ENCODE measurements at regions not wholly inside any gene's neighbourhood (a gene's known extent, or its start where the extent isn't known, plus 50 kb on each side); places are given as distances from the start of the nearest gene placed in this dataset.

DNA sequence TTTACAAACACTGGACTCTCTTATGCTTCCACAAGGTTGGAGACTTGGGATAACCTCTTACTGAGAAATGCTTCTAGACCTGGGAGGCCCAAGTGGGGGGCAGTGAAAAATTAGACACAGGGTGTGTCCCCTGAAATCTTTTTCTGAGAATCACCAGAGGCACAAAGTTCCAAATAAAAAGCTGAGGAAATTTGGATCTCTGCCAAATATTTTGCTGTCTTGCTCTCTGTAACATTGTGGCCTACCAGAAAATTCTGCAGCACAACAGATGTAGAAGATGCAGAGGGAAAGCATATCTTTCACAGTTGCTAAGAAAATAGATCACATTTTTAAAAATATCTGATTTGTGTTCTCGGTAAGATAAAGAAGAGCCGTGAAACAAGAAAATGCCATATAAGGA, 849.4 kb downstream of the CCSER2 start:
- H3K36me3 ChIP-seq, result no peaks in the 10 kb centered on the region
- no peak overlapping the region for H3K27ac ChIP-seq
- DNase-seq, result no peak
- no peaks in the 10 kb centered on the region for H3K9me3 ChIP-seq
- H3K4me3 ChIP-seq, result no peak overlapping the region
- intact Hi-C loops (cut with DNase I), result no loop called here
- TF ChIP-seq POLR2AphosphoS5 (IDR thresholded peaks at IDR 0.05) (no peak), POLR2A (IDR thresholded peaks at IDR 0.05) (no peak), EP300 (IDR thresholded peaks at IDR 0.05) (no peak)
- TF ChIP-seq, protein P1, sequence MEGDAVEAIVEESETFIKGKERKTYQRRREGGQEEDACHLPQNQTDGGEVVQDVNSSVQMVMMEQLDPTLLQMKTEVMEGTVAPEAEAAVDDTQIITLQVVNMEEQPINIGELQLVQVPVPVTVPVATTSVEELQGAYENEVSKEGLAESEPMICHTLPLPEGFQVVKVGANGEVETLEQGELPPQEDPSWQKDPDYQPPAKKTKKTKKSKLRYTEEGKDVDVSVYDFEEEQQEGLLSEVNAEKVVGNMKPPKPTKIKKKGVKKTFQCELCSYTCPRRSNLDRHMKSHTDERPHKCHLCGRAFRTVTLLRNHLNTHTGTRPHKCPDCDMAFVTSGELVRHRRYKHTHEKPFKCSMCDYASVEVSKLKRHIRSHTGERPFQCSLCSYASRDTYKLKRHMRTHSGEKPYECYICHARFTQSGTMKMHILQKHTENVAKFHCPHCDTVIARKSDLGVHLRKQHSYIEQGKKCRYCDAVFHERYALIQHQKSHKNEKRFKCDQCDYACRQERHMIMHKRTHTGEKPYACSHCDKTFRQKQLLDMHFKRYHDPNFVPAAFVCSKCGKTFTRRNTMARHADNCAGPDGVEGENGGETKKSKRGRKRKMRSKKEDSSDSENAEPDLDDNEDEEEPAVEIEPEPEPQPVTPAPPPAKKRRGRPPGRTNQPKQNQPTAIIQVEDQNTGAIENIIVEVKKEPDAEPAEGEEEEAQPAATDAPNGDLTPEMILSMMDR (IDR thresholded peaks at IDR 0.05), result no peak
- no peaks in the 10 kb centered on the region for H3K27me3 ChIP-seq
- H3K4me1 ChIP-seq, result no peaks in the 10 kb centered on the region
- 93 to 98% methylated on average over 2 of the region's 2 CpGs for WGBS, 2 donors

DNA sequence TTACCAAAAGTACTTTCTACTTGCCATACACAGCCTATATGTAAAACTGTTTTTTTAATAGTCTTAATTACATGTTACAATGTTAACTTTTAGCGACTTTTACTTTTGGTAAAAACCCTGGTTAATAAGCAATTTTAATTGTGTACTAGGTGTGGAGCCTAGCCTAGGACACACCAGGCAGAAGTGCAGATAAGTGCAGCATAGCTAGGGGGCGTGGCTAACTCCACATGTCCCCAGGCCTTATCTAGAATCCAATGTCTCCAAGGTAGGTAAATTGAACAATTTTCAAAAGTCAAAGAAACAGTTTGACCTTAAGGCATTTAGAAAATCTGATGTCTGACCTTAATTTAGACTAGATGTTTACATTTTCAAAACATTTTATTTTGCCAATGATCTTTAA, 858.7 kb downstream of the CCSER2 start:
- Histone ChIP-seq H3K27ac (no peak overlapping the region), H3K4me3 (no peak overlapping the region), H3K4me1 (no peaks in the 10 kb centered on the region), H3K9me3 (no peaks in the 10 kb centered on the region), H3K27me3 (no peaks in the 10 kb centered on the region), H3K36me3 (no peaks in the 10 kb centered on the region)
- TF ChIP-seq, protein P1 (IDR thresholded peaks at IDR 0.05), result no peak
- TF ChIP-seq EP300 (IDR thresholded peaks at IDR 0.05), result no peak
- TF ChIP-seq POLR2AphosphoS5 (IDR thresholded peaks at IDR 0.05), result no peak
- no peak for TF ChIP-seq POLR2A (IDR thresholded peaks at IDR 0.05)
- WGBS, 2 donors, result 16 to 63% methylated on average over 2 of the region's 2 CpGs
- intact Hi-C loops (cut with DNase I), result no loop called here
- no peak for DNase-seq

DNA sequence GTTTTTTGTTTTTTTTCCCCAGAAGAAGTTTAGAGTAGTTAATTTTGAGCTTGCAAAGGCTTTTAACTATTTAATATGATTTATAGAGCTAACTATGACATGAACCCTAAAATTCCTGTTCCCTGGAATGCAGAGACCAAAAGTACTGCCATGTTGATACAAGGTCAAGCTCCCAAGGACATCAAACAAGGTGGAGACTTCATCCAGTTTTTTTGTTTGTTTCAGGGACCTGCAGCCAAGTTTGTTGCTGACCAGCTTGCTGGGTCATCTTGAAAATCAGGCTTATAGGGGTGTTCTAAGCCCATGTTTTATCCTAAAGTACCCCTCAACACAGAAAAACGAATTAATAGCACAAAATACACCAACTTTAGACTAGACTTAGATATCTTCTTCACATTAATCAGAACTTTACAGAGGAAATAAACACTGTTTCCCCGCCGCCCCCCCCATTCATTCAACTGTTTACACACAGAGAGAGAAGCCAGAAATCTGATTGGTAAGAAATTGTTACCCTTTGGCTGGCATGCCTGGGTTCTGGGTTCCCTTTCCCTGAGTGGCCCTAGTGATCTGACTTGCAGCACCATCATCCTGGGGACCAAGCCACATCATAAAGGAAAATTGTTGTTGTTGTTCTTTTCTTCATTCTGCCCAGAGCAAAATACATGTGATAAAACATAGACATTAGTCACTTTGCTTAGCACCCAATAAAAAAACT, 860.5 kb downstream of the CCSER2 start:
- Histone ChIP-seq H3K27me3 (no peaks in the 10 kb centered on the region), H3K9me3 (no peaks in the 10 kb centered on the region), H3K4me3 (no peak overlapping the region), H3K4me1 (no peaks in the 10 kb centered on the region), H3K36me3 (no peaks in the 10 kb centered on the region), H3K27ac (no peak overlapping the region)
- DNase-seq, result no peak
- TF ChIP-seq EP300 (IDR thresholded peaks at IDR 0.05) (no peak), POLR2AphosphoS5 (IDR thresholded peaks at IDR 0.05) (no peak), POLR2A (IDR thresholded peaks at IDR 0.05) (no peak)
- TF ChIP-seq, protein P1 (IDR thresholded peaks at IDR 0.05), result no peak
- intact Hi-C loops (cut with DNase I), result no loop called here
- WGBS, 2 donors, result 42 to 71% methylated on average over 3 of the region's 3 CpGs

DNA sequence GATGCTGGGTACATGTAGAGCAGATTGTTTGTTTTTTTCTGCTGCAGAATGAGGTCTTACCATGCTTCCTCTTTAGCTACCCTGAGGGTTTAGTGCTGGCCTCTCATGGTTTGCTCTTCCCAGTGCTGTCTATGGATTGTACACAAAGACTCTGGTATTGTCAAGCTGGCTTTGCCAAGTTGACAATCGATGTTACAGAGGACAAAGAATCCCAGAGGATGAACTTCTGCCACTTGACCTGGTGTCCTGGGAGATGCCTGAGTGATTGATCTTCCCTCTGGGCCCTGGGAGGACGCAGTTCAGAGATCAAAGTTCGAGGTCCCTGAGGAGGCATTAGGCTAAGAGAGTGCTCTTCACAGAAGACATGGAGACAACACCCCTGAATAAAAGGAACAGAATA, 865.4 kb downstream of the CCSER2 start:
- DNase-seq, result no peak
- Histone ChIP-seq H3K9me3 (no peaks in the 10 kb centered on the region), H3K4me3 (no peak overlapping the region), H3K27me3 (no peaks in the 10 kb centered on the region), H3K36me3 (no peaks in the 10 kb centered on the region), H3K4me1 (no peaks in the 10 kb centered on the region), H3K27ac (no peak overlapping the region)
- TF ChIP-seq EP300 (IDR thresholded peaks at IDR 0.05) (no peak), POLR2A (IDR thresholded peaks at IDR 0.05) (no peak), POLR2AphosphoS5 (IDR thresholded peaks at IDR 0.05) (no peak)
- TF ChIP-seq, protein P1 (IDR thresholded peaks at IDR 0.05), result no peak
- 54 to 55% methylated on average over 3 of the region's 3 CpGs for WGBS, 2 donors
- intact Hi-C loops (cut with DNase I), result no loop called here

DNA sequence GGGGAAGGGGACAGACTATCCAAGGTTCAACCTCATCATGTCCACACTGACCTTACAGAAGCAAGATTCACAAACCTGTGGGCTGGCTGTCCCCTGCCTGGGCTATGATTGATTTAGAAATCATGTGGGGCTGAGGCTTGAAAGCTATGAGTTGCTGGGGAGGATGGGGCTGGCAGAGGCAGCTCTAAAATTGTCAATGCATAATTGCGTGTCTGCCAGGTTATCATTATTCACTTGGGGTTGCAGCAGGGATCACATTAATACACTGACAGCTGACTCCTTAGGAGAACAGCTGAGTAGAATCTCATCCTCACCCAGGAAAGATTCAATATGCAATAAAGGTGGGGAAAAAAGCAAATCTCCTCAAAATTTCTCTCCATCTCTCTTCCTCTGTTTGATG, 866.3 kb downstream of the CCSER2 start:
- TF ChIP-seq POLR2AphosphoS5 (IDR thresholded peaks at IDR 0.05), result no peak
- no peak for TF ChIP-seq POLR2A (IDR thresholded peaks at IDR 0.05)
- TF ChIP-seq, protein P1 (IDR thresholded peaks at IDR 0.05), result no peak
- no peak for TF ChIP-seq EP300 (IDR thresholded peaks at IDR 0.05)

More for the DNA sequence above, 866.3 kb downstream of the CCSER2 start:
- no peaks in the 10 kb centered on the region for H3K4me1 ChIP-seq
- H3K27ac ChIP-seq, result no peak overlapping the region
- no peaks in the 10 kb centered on the region for H3K27me3 ChIP-seq
- 93 to 94% methylated on average over 1 of the region's 1 CpG for WGBS, 2 donors
- no peaks in the 10 kb centered on the region for H3K36me3 ChIP-seq
- DNase-seq, result no peak
- intact Hi-C loops (cut with DNase I), result no loop called here
- H3K9me3 ChIP-seq, result no peaks in the 10 kb centered on the region
- no peak overlapping the region for H3K4me3 ChIP-seq
